GM13976 (cell line): ENCODE measurements at regions not wholly inside any gene's neighbourhood (a gene's known extent, or its start where the extent isn't known, plus 50 kb on each side); places are given as distances from the start of the nearest gene placed in this dataset.
A peak's percentile ranks its signal among the peaks of the same experiment; 100 is the strongest.

Source experiments
- DNase-seq: peaks from one replicate; pipeline ENCODE4 v3.0.0; 2012; ENCODE audit warnings: low spot score
- in situ Hi-C: fragments of 300-500 bp; cut with MboI; formaldehyde crosslinking; loops from one replicate; pipeline ENCODE4 v1.12.0; 2022; ENCODE audit warnings: low sequenced_read_pairs, mixed read lengths, inconsistent platforms; ENCODE audit not compliant: unreplicated experiment
- TF ChIP-seq, protein P1 (sequence below): IDR thresholded peaks from 2 replicates; pipeline ENCODE4 v1.5.1; 2012; ENCODE audit warnings: borderline replicate concordance, mild to moderate bottlenecking; ENCODE audit not compliant: insufficient read depth; ENCODE audit errors: extremely low read depth, missing control alignments, control extremely low read depth

DNA sequence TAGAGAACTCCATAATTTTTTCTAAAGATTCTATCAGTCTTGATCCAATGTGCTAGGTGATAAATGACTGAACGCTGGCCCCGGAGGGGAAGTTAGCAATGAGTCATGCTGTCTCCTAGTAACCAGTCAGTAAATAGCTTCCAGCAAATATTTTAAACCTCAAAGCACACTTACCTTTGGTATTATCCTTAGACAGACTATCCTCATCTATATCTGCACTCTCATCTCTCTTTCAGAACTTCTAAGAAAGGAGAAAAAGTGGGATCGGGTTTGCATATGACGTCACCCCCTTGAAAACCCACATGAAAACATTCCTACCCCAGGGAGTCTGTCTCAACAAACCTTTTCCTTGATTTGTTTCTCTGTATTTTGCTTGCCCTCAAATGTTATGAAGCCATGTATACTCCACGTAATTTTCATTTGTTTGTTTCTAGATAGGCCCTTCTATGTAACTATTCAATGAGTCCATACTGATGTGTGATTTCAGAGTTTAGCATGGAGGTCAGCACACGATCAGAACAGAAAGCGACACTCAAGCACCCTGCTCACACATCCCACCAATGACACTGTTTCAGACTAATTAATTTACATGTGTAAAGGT, 174.9 kb upstream of the NRP1 start:
- peak; percentile 32 for DNase-seq
- in situ Hi-C loops: no loop called here
- TF ChIP-seq, protein P1, sequence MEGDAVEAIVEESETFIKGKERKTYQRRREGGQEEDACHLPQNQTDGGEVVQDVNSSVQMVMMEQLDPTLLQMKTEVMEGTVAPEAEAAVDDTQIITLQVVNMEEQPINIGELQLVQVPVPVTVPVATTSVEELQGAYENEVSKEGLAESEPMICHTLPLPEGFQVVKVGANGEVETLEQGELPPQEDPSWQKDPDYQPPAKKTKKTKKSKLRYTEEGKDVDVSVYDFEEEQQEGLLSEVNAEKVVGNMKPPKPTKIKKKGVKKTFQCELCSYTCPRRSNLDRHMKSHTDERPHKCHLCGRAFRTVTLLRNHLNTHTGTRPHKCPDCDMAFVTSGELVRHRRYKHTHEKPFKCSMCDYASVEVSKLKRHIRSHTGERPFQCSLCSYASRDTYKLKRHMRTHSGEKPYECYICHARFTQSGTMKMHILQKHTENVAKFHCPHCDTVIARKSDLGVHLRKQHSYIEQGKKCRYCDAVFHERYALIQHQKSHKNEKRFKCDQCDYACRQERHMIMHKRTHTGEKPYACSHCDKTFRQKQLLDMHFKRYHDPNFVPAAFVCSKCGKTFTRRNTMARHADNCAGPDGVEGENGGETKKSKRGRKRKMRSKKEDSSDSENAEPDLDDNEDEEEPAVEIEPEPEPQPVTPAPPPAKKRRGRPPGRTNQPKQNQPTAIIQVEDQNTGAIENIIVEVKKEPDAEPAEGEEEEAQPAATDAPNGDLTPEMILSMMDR: no peak

DNA sequence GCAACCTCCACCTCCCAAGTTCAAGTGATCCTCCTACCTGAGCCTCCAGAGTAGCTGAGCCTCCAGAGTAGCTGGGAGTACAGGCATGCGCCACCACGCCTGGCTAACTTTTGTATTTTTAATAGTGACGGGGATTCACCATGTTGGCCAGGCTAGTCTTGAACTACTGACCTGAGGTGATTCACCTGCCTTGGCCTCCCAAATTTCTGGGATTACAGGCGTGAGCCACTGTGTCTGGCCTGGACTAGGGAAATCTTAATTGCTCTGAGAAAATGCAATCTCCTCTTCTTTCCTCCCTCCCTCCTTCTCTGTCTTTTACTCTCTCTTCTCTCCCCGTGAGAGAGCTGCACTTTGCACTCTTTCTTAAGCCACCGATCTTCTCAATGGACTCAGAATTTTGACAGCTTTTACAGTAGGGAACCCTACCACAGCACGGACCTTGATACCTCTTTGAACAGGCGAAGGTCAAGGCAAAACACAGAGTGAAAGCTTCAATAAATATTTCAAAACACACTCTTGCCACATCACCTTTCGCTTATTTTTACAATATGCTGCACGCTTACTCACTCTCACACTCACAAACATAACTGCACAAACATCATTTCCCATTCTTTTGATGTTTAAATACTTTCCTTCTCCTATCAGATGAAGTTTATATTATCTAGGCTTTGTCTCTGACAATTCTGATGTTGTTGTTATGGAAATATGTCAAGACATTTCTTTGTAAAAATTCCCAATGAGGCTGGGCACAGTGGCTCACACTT, 173.4 kb upstream of the NRP1 start:
- in situ Hi-C loops: no loop called here
- no peak for DNase-seq
- TF ChIP-seq, protein P1: no peak

DNA sequence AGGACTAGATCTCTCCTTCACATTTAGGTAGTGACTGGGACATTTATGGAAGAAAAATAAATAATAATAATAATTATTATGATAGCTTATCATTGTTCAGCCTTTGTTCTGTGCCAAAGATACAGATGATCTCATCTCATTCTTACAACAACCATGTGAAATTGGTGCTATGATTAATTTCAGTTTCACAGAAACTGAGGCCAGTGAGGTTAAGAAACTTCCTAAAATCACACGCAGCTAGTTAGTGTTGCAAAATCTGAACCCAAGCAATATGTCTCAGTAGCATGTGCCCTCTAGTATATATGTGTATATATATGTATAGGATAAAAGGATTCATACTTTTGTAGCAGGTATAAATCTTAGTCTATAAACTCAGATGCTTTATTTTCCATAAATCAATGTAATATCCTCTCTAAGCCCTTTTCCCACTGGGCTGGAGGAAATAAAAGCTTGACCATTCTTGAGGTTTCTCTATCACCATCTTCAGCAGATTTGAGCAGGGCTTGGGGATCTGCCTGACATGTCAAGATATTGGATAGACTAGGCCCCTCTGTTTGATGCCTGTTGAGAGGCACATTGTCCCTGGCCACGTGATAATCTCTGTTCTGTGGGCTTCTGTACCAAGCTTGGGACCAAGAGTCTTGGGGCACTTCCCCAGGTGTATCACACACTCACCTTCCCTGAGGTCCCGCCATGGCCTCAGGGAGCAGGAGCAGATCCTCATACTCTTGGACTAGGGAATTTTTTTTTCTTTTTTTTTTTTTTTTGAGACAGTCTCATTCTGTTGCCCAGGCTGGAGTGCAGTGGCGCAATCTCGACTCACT, 172.6 kb upstream of the NRP1 start:
- DNase-seq: no peak
- TF ChIP-seq, protein P1: no peak
- in situ Hi-C loops: no loop called here

DNA sequence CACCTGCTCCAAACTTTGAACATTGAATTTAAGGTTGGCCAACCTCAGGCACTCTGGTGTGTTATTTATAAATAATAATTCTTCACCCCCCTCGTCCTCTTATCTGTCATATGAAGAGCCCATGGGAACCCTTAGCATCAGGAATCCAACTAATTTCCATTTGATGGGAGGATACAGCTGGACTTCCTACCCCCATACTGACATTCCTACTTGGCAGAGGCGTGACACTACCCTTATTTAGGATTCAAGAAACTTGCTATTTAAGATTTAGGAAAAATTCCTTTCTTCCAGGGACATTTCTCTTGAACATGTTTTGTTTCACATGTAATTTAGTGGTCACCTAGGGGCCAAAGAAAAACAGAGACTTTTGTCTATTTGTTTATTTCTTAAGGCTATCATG, 171.9 kb upstream of the NRP1 start:
- in situ Hi-C loops: no loop called here
- TF ChIP-seq, protein P1: no peak
- no peak for DNase-seq

DNA sequence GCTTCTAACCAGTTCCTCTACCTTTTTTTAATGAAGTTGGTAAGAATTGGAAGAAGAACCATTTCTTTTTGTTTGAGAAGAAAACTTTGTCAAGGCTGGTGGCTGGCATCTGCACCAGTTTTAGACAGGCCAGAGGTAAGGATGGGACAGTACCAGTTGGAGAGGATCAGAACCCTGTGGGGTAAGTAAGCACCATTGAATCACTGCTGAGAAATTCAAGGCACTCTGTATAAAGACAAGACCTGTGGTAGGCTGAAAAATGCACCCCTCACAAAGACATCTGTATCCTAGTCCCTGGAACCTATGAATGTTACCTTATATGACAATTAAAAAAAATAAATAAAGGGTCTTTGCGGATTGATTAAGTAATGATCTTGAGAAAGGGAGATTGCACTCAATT, 166.7 kb upstream of the NRP1 start:
- in situ Hi-C loops: no loop called here
- TF ChIP-seq, protein P1: no peak
- no peak for DNase-seq

DNA sequence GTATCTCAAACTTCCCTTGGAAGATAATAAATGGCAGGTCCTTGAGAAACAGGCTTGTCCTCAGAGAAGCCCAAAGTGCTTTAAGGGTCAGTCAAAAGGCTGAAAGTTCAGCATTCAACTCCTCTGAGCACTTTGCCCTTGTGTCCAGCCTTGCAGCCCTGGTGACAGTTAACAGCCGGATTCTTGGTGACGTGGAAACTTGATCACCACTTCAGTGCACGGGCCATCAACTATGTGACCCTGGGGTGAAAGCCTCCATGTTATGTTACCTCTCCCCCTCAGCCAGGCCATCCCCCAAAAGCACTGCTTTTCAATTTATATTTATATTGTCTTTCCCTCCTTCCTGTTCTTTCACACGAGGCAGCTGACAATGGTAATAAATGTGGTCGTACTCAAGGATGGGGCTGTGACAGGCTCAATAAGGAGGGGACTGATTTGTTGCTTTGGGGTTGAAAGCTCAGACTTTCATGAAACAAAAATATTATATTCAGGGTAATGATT, 164.0 kb upstream of the NRP1 start:
- TF ChIP-seq, protein P1: no peak
- no peak for DNase-seq
- in situ Hi-C loops: no loop called here
